ENCODE measurements at regions not wholly inside any gene's neighbourhood (a gene's known extent, or its start where the extent isn't known, plus 50 kb on each side); places are given as distances from the start of the nearest gene placed in this dataset.

GRCh38 chr10:20962165-20962564, 65.1 kb upstream of the NEBL start:
- DNase-seq = no peak

GRCh38 chr10:20959242-20959641, 62.1 kb upstream of the NEBL start:
- no peak for DNase-seq

- DNase-seq = no peak
Measured at GRCh38 chr10:20958764-20959163, 61.7 kb upstream of the NEBL start.

GRCh38 chr10:20958225-20958624, 61.1 kb upstream of the NEBL start:
- no peak for DNase-seq

- no peak for DNase-seq
Measured at GRCh38 chr10:20957744-20958143, 60.6 kb upstream of the NEBL start.

GRCh38 chr10:20956843-20957242, 59.7 kb upstream of the NEBL start:
- no peak for DNase-seq

GRCh38 chr10:20955355-20955893, 58.3 kb upstream of the NEBL start:
- DNase-seq = no peak

GRCh38 chr10:20954519-20954918, 57.4 kb upstream of the NEBL start:
- no peak for DNase-seq

- no peak for DNase-seq
Measured at GRCh38 chr10:20953120-20953519, 56.0 kb upstream of the NEBL start.

- DNase-seq = no peak
Measured at GRCh38 chr10:20949967-20950366, 52.9 kb upstream of the NEBL start.

GRCh38 chr10:20948686-20949327, 51.7 kb upstream of the NEBL start:
- no peak for DNase-seq
